ENCODE measurements at regions not wholly inside any gene's neighbourhood (a gene's known extent, or its start where the extent isn't known, plus 50 kb on each side); places are given as distances from the start of the nearest gene placed in this dataset.

GRCh38 chr4:106587558-106587957 is 219.0 kb upstream of the GIMD1 start:
- H3K27me3 ChIP-seq (ENCODE audit: insufficient read depth, low read length) = no peaks in the 10 kb centered on the region
- H3K9me3 Mint-ChIP-seq = no peaks in the 10 kb centered on the region
- no peak overlapping the region for H3K18ac ChIP-seq (ENCODE audit: insufficient read length, low read depth, low read length)
- H3K9me3 ChIP-seq (ENCODE audit: control insufficient read depth, low read depth, low read length) = no peaks in the 10 kb centered on the region
- H3K4me1 ChIP-seq (ENCODE audit: insufficient read depth, low read length) = no peaks in the 10 kb centered on the region; the same call in 1 of the 2 replicates
- H4K5ac ChIP-seq (ENCODE audit: insufficient read length, low read depth, low read length) = no peak overlapping the region
- H3K79me1 ChIP-seq (ENCODE audit: insufficient read depth, low read depth, low read length, poor library complexity, severe bottlenecking) = no peaks in the 10 kb centered on the region
- no peak overlapping the region for H2AFZ ChIP-seq (ENCODE audit: low read length)
- no peak overlapping the region for H4K8ac ChIP-seq (replicated peaks; ENCODE audit: insufficient read length, low read depth, low read length)
- H3K56ac ChIP-seq (ENCODE audit: insufficient read length, low read depth, low read length) = no peak overlapping the region
- no peak for TF ChIP-seq CTCF (conservative IDR thresholded peaks at IDR 0.05)
- WGBS (ENCODE audit: extremely low coverage, insufficient read length, low lambda C conversion rate) = no CpG with 5 or more reads among the region's 1 CpG
- H2BK120ac ChIP-seq (ENCODE audit: low read depth, low read length, poor library complexity, severe bottlenecking) = no peak overlapping the region
- H3K4me2 ChIP-seq (ENCODE audit: insufficient read depth, insufficient read length, low read length) = no peak overlapping the region
- no peak overlapping the region for H2BK12ac ChIP-seq (ENCODE audit: insufficient read length, low read depth, low read length)
- H4K20me1 ChIP-seq (ENCODE audit: control insufficient read depth, insufficient read depth, insufficient read length) = no peaks in the 10 kb centered on the region
- no peaks in the 10 kb centered on the region for H3K36me3 Mint-ChIP-seq (ENCODE audit: insufficient read depth in 1 of 3, low read depth in 3 of 3)
- no peak overlapping the region for H4K91ac ChIP-seq (ENCODE audit: insufficient read length, low read depth, low read length)
- no peak overlapping the region for H3K14ac ChIP-seq (ENCODE audit: insufficient read depth, low read length)
- H3K23ac ChIP-seq (ENCODE audit: insufficient read length, low read depth, low read length) = no peak overlapping the region
- no peaks in the 10 kb centered on the region for H3K79me2 ChIP-seq (ENCODE audit: insufficient read depth, low read length)
- no peak overlapping the region for H2BK5ac ChIP-seq (ENCODE audit: insufficient read length, low read length)
- H3K27ac Mint-ChIP-seq = no peak overlapping the region
- H3K27ac ChIP-seq (ENCODE audit: insufficient read length, low read depth, low read length) = no peak overlapping the region
- H2BK15ac ChIP-seq (ENCODE audit: low read depth, low read length) = no peak overlapping the region
- H3T11ph ChIP-seq (ENCODE audit: low read length) = no peak overlapping the region
- H3K9ac ChIP-seq (ENCODE audit: extremely low read depth, insufficient read length, low read length) = no peak overlapping the region
- H2AK5ac ChIP-seq (ENCODE audit: insufficient read length, low read length) = no peak overlapping the region
- no peak overlapping the region for H2BK20ac ChIP-seq (ENCODE audit: low read depth, low read length, poor library complexity, severe bottlenecking)
- DNase-seq = no peak
- no peaks in the 10 kb centered on the region for H3K23me2 ChIP-seq (ENCODE audit: insufficient read length, low read depth, low read length, poor library complexity, severe bottlenecking)
- no peak overlapping the region for H3K4ac ChIP-seq (ENCODE audit: low read depth, low read length)
- H3K4me3 Mint-ChIP-seq = no peak overlapping the region
- H3K27me3 Mint-ChIP-seq (ENCODE audit: low read depth) = no peaks in the 10 kb centered on the region
- peaks cover 10 to 17% of the 10 kb centered on the region in 2 experiments for H3K4me1 Mint-ChIP-seq

Data from H9 (cell line).